ENCODE measurements at regions not wholly inside any gene's neighbourhood (a gene's known extent, or its start where the extent isn't known, plus 50 kb on each side); places are given as distances from the start of the nearest gene placed in this dataset.

- no peak for DNase-seq (ENCODE audit: low read depth in 2 of 2)
These were observed 506.9 kb downstream of the RPS24 start for GRCh38 chr10:78540355-78541076.

GRCh38 chr10:78541481-78542140 lies 507.9 kb downstream of the RPS24 start:
- DNase-seq (ENCODE audit: low read depth in 2 of 2) = no peak

- DNase-seq (ENCODE audit: low read depth in 2 of 2) = no peak
These were observed 508.5 kb downstream of the RPS24 start for GRCh38 chr10:78542141-78542489.

GRCh38 chr10:78542521-78542920 lies 508.9 kb downstream of the RPS24 start:
- DNase-seq (ENCODE audit: low read depth in 2 of 2) = no peak

- DNase-seq (ENCODE audit: low read depth in 2 of 2) = no peak
These were observed 509.5 kb downstream of the RPS24 start for GRCh38 chr10:78543031-78543748.

- no peak for DNase-seq (ENCODE audit: low read depth in 2 of 2)
These were observed 510.2 kb downstream of the RPS24 start for GRCh38 chr10:78543749-78544362.

GRCh38 chr10:78544423-78545090 lies 510.9 kb downstream of the RPS24 start:
- no peak for DNase-seq (ENCODE audit: low read depth in 2 of 2)

GRCh38 chr10:78545756-78546155 lies 512.1 kb downstream of the RPS24 start:
- DNase-seq (ENCODE audit: low read depth in 2 of 2) = no peak

GRCh38 chr10:78547397-78547796 lies 513.7 kb downstream of the RPS24 start:
- no peak for DNase-seq (ENCODE audit: low read depth in 2 of 2)

- DNase-seq (ENCODE audit: low read depth in 2 of 2) = no peak
These were observed 514.2 kb downstream of the RPS24 start for GRCh38 chr10:78547905-78548304.

- no peak for DNase-seq (ENCODE audit: low read depth in 2 of 2)
These were observed 514.7 kb downstream of the RPS24 start for GRCh38 chr10:78548369-78548768.

GRCh38 chr10:78549140-78549935 lies 515.7 kb downstream of the RPS24 start:
- DNase-seq (ENCODE audit: low read depth in 2 of 2) = no peak

- DNase-seq (ENCODE audit: low read depth in 2 of 2) = no peak
These were observed 516.4 kb downstream of the RPS24 start for GRCh38 chr10:78550090-78550489.

GRCh38 chr10:78550716-78551115 lies 517.1 kb downstream of the RPS24 start:
- DNase-seq (ENCODE audit: low read depth in 2 of 2) = no peak

GRCh38 chr10:78551184-78552005 lies 517.4 kb upstream of the ZMIZ1 start:
- no peak for DNase-seq (ENCODE audit: low read depth in 2 of 2)

GRCh38 chr10:78552261-78552811 lies 516.4 kb upstream of the ZMIZ1 start:
- DNase-seq (ENCODE audit: low read depth in 2 of 2) = no peak

GRCh38 chr10:78553792-78554191 lies 515.0 kb upstream of the ZMIZ1 start:
- DNase-seq (ENCODE audit: low read depth in 2 of 2) = no peak

- DNase-seq (ENCODE audit: low read depth in 2 of 2) = no peak
These were observed 513.6 kb upstream of the ZMIZ1 start for GRCh38 chr10:78555128-78555527.

- no peak for DNase-seq (ENCODE audit: low read depth in 2 of 2)
These were observed 511.9 kb upstream of the ZMIZ1 start for GRCh38 chr10:78556705-78557432.

Data from stimulated activated CD8-positive, alpha-beta memory T cell treated with anti-CD3 and anti-CD28 coated beads, Interleukin-2, amount 100 ng/mL, for 1 hour (primary cell).